HEK293 (cell line): ENCODE measurements at regions not wholly inside any gene's neighbourhood (a gene's known extent, or its start where the extent isn't known, plus 50 kb on each side); places are given as distances from the start of the nearest gene placed in this dataset.

ENCODE experiments used
- BCL11A ChIP-seq: fragments of 450-650 bp; formaldehyde crosslinking; IDR thresholded peaks from 2 replicates; pipeline ENCODE4 v1.5.1; 2016; ENCODE audit warnings: low read depth, missing biosample characterization, missing genetic modification characterization
- GFI1B ChIP-seq: fragments of 450-650 bp; formaldehyde crosslinking; IDR thresholded peaks from 2 replicates; pipeline ENCODE4 v1.5.1; 2016; ENCODE audit warnings: missing biosample characterization, missing genetic modification characterization
- GLI2 ChIP-seq: fragments of 450-650 bp; formaldehyde crosslinking; IDR thresholded peaks from 2 replicates; pipeline ENCODE4; 2017; ENCODE audit warnings: missing biosample characterization, missing genetic modification characterization, low read depth, borderline replicate concordance
- GLIS1 ChIP-seq: fragments of 450-650 bp; formaldehyde crosslinking; IDR thresholded peaks from 2 replicates; pipeline ENCODE4 v1.5.1; 2016; ENCODE audit warnings: missing biosample characterization, missing genetic modification characterization
- KLF10 ChIP-seq: fragments of 450-650 bp; IDR thresholded peaks from 2 replicates; pipeline ENCODE4 v1.5.1; 2018; ENCODE audit warnings: missing biosample characterization, mild to moderate bottlenecking, missing genetic modification characterization
- PRDM1 ChIP-seq: fragments of 450-650 bp; formaldehyde crosslinking; IDR thresholded peaks from 2 replicates; pipeline ENCODE4; 2016; ENCODE audit warnings: missing biosample characterization, missing genetic modification characterization
- SCRT1 ChIP-seq: fragments of 450-650 bp; formaldehyde crosslinking; IDR thresholded peaks from 2 replicates; pipeline ENCODE4 v1.5.1; 2016; ENCODE audit warnings: missing biosample characterization, missing genetic modification characterization, borderline replicate concordance
- SP3 ChIP-seq: fragments of 450-650 bp; formaldehyde crosslinking; IDR thresholded peaks from 2 replicates; pipeline ENCODE4 v1.5.1; 2016; ENCODE audit warnings: missing biosample characterization, missing genetic modification characterization
- ZBTB1 ChIP-seq: fragments of 450-650 bp; formaldehyde crosslinking; IDR thresholded peaks from 2 replicates; pipeline ENCODE4 v1.5.1; 2016; ENCODE audit warnings: missing biosample characterization, missing genetic modification characterization
- ZBTB21 ChIP-seq: fragments of 450-650 bp; formaldehyde crosslinking; IDR thresholded peaks from 2 replicates; pipeline ENCODE4 v1.5.1; 2017; ENCODE audit warnings: missing biosample characterization, missing genetic modification characterization
- ZBTB8A ChIP-seq: fragments of 450-650 bp; formaldehyde crosslinking; IDR thresholded peaks from 2 replicates; pipeline ENCODE4 v1.5.1; 2016; ENCODE audit warnings: missing biosample characterization, missing genetic modification characterization
- ZEB2 ChIP-seq: fragments of 450-650 bp; formaldehyde crosslinking; IDR thresholded peaks from 2 replicates; pipeline ENCODE4 v1.5.1; 2016; ENCODE audit warnings: missing biosample characterization, missing genetic modification characterization
- ZFP3 ChIP-seq: fragments of 450-650 bp; formaldehyde crosslinking; IDR thresholded peaks from 2 replicates; pipeline ENCODE4 v1.5.1; 2016; ENCODE audit warnings: low read depth, missing biosample characterization, missing genetic modification characterization
- ZFP69B ChIP-seq: fragments of 450-650 bp; formaldehyde crosslinking; IDR thresholded peaks from 2 replicates; pipeline ENCODE4 v1.5.1; 2016; ENCODE audit warnings: missing biosample characterization, missing genetic modification characterization
- ZNF132 ChIP-seq: fragments of 450-650 bp; formaldehyde crosslinking; IDR thresholded peaks from 2 replicates; pipeline ENCODE4 v1.5.1; 2017; ENCODE audit warnings: missing biosample characterization, missing genetic modification characterization, borderline replicate concordance
- ZNF175 ChIP-seq: fragments of 450-650 bp; formaldehyde crosslinking; IDR thresholded peaks from 2 replicates; pipeline ENCODE4 v1.5.1; 2016; ENCODE audit warnings: missing biosample characterization, missing genetic modification characterization
- ZNF324 ChIP-seq: fragments of 450-650 bp; formaldehyde crosslinking; IDR thresholded peaks from 2 replicates; pipeline ENCODE4 v1.5.1; 2016; ENCODE audit warnings: missing biosample characterization, missing genetic modification characterization
- ZNF350 ChIP-seq: fragments of 450-650 bp; formaldehyde crosslinking; IDR thresholded peaks from 2 replicates; pipeline ENCODE4 v1.5.0; 2017; ENCODE audit warnings: missing biosample characterization, mild to moderate bottlenecking, missing genetic modification characterization
- ZNF501 ChIP-seq: fragments of 450-650 bp; formaldehyde crosslinking; IDR thresholded peaks from 2 replicates; pipeline ENCODE4 v1.5.1; 2016; ENCODE audit warnings: missing biosample characterization, missing genetic modification characterization
- ZNF561 ChIP-seq: fragments of 450-650 bp; IDR thresholded peaks from 2 replicates; pipeline ENCODE4 v1.5.1; 2018; ENCODE audit warnings: missing biosample characterization, missing genetic modification characterization, borderline replicate concordance
- ZNF596 ChIP-seq: fragments of 450-650 bp; IDR thresholded peaks from 2 replicates; pipeline ENCODE4 v1.5.0; 2018; ENCODE audit warnings: missing biosample characterization, mild to moderate bottlenecking, missing genetic modification characterization, moderate library complexity
- ZNF629 ChIP-seq: fragments of 450-650 bp; formaldehyde crosslinking; IDR thresholded peaks from 2 replicates; pipeline ENCODE4 v1.5.1; 2017; ENCODE audit warnings: missing biosample characterization, missing genetic modification characterization
- ZNF692 ChIP-seq: fragments of 450-650 bp; formaldehyde crosslinking; IDR thresholded peaks from 2 replicates; pipeline ENCODE4 v1.5.1; 2016; ENCODE audit warnings: missing biosample characterization, missing genetic modification characterization
- ZNF747 ChIP-seq: fragments of 450-650 bp; formaldehyde crosslinking; IDR thresholded peaks from 2 replicates; pipeline ENCODE4 v1.5.1; 2016; ENCODE audit warnings: missing biosample characterization, missing genetic modification characterization
- ZNF843 ChIP-seq: fragments of 450-650 bp; formaldehyde crosslinking; IDR thresholded peaks from 2 replicates; pipeline ENCODE4 v1.5.1; 2016; ENCODE audit warnings: missing biosample characterization, missing genetic modification characterization
- TF ChIP-seq, protein P1 (sequence below): fragments of 450-650 bp; formaldehyde crosslinking; IDR thresholded peaks from 2 replicates; pipeline ENCODE4 v1.5.1; 2016; ENCODE audit warnings: missing biosample characterization, missing genetic modification characterization
- TF ChIP-seq, protein P2 (sequence below): sonication (generic); formaldehyde crosslinking; IDR thresholded peaks from 2 replicates; pipeline ENCODE4 v1.8.1; 2022; ENCODE audit warnings: mild to moderate bottlenecking, moderate library complexity, missing genetic modification reagents
- TF ChIP-seq, protein P3 (sequence below): IDR thresholded peaks from 2 replicates; pipeline ENCODE4 v1.6.1; 2011; ENCODE audit warnings: mild to moderate bottlenecking, low read depth, low read length, borderline replicate concordance
- TF ChIP-seq, protein P4 (sequence below): fragments of 450-650 bp; formaldehyde crosslinking; IDR thresholded peaks from 2 replicates; pipeline ENCODE4 v1.5.1; 2017; ENCODE audit warnings: missing biosample characterization, missing genetic modification characterization
- TF ChIP-seq, protein P5 (sequence below): fragments of 450-650 bp; formaldehyde crosslinking; IDR thresholded peaks from 2 replicates; pipeline ENCODE4 v1.5.1; 2017; ENCODE audit warnings: missing biosample characterization, missing genetic modification characterization

DNA sequence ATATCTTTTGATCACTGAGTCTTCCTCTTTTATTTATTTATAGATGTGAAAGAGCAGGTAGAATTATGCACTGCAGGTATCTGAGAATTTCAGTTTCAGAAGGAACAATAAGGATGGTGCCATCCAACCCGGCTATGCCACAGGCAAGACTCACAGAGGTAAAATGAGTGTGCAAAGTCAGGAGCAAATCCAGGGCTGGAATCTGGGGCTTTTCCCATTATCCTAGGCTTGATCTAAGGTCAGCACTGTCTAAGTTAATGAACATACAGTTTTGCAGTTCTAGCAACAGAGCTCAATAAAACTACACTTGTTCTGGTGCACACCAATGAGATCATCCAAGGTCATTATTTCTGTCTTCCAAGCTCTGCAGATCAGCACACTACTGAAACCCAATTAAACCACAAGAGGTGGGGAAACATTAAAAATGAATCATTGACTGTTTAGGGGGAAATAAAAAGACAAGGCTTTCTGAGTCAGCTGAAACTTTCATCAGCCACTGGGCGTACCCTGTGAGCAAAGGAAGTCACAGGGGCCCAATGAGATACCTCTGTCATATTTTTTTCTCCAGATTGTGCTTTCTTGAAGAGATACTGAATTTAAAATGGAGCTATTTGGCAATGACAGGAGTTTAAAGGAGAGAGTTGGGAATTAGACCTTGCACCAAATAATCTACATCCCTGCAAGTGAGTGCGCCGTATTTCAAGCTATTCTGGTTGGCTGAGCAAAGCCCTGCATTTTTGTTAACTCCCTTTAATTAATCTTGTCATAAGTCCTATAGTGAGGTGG is 662.2 kb upstream of the ZNF608 start (continued):
- TF ChIP-seq ZNF324 (0 out of 2 replicates have a peak, but pooled peaks have one; percentile 21), ZNF629 (tag by site-specific recombination) (peak; percentile 86), ZFP3 (tag by site-specific recombination) (no peak), ZBTB8A (tag by site-specific recombination) (peak; percentile 55; the same call in 1 of the 2 replicates), ZNF132 (no peak), BCL11A (tag by site-specific recombination) (peak; percentile 64; the same call in 1 of the 2 replicates), GFI1B (peak; percentile 93), GLI2 (tag by site-specific recombination) (peak; percentile 51; the same call in 1 of the 2 replicates), PRDM1 (tag by site-specific recombination) (no peak), SCRT1 (tag by site-specific recombination) (peak; percentile 73), ZFP69B (tag by site-specific recombination) (peak; percentile 75), ZNF561 (peak; percentile 85), ZNF350 (tag by site-specific recombination) (peak; percentile 52; the same call in 1 of the 2 replicates), SP3 (peak; percentile 53), ZBTB21 (tag by site-specific recombination) (peak; percentile 49; the same call in 1 of the 2 replicates), KLF10 (tag by site-specific recombination) (peak; percentile 92; the same call in 1 of the 2 replicates), ZNF501 (tag by site-specific recombination) (peak; percentile 34; the same call in 1 of the 2 replicates), ZEB2 (tag by site-specific recombination) (peak; percentile 91), GLIS1 (tag by site-specific recombination) (no peak), ZNF843 (tag by site-specific recombination) (peak; percentile 77), ZNF747 (no peak), ZNF596 (tag by site-specific recombination) (peak; percentile 36; the same call in 1 of the 2 replicates), ZNF175 (tag by site-specific recombination) (no peak), ZNF692 (tag by site-specific recombination) (peak; percentile 79), ZBTB1 (no peak)
- TF ChIP-seq, protein P1, sequence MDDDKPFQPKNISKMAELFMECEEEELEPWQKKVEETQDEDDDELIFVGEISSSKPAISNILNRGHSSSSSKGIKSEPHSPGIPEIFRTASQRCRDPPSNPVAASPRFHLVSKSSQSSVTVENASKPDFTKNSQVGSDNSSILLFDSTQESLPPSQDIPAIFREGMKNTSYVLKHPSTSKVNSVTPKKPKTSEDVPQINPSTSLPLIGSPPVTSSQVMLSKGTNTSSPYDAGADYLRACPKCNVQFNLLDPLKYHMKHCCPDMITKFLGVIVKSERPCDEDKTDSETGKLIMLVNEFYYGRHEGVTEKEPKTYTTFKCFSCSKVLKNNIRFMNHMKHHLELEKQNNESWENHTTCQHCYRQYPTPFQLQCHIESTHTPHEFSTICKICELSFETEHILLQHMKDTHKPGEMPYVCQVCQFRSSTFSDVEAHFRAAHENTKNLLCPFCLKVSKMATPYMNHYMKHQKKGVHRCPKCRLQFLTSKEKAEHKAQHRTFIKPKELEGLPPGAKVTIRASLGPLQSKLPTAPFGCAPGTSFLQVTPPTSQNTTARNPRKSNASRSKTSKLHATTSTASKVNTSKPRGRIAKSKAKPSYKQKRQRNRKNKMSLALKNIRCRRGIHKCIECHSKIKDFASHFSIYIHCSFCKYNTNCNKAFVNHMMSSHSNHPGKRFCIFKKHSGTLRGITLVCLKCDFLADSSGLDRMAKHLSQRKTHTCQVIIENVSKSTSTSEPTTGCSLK (tag by site-specific recombination): no peak
- TF ChIP-seq, protein P2, sequence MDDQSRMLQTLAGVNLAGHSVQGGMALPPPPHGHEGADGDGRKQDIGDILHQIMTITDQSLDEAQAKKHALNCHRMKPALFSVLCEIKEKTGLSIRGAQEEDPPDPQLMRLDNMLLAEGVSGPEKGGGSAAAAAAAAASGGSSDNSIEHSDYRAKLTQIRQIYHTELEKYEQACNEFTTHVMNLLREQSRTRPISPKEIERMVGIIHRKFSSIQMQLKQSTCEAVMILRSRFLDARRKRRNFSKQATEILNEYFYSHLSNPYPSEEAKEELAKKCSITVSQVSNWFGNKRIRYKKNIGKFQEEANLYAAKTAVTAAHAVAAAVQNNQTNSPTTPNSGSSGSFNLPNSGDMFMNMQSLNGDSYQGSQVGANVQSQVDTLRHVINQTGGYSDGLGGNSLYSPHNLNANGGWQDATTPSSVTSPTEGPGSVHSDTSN: no peak
- TF ChIP-seq, protein P3, sequence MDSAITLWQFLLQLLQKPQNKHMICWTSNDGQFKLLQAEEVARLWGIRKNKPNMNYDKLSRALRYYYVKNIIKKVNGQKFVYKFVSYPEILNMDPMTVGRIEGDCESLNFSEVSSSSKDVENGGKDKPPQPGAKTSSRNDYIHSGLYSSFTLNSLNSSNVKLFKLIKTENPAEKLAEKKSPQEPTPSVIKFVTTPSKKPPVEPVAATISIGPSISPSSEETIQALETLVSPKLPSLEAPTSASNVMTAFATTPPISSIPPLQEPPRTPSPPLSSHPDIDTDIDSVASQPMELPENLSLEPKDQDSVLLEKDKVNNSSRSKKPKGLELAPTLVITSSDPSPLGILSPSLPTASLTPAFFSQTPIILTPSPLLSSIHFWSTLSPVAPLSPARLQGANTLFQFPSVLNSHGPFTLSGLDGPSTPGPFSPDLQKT: no peak
- TF ChIP-seq, protein P4, sequence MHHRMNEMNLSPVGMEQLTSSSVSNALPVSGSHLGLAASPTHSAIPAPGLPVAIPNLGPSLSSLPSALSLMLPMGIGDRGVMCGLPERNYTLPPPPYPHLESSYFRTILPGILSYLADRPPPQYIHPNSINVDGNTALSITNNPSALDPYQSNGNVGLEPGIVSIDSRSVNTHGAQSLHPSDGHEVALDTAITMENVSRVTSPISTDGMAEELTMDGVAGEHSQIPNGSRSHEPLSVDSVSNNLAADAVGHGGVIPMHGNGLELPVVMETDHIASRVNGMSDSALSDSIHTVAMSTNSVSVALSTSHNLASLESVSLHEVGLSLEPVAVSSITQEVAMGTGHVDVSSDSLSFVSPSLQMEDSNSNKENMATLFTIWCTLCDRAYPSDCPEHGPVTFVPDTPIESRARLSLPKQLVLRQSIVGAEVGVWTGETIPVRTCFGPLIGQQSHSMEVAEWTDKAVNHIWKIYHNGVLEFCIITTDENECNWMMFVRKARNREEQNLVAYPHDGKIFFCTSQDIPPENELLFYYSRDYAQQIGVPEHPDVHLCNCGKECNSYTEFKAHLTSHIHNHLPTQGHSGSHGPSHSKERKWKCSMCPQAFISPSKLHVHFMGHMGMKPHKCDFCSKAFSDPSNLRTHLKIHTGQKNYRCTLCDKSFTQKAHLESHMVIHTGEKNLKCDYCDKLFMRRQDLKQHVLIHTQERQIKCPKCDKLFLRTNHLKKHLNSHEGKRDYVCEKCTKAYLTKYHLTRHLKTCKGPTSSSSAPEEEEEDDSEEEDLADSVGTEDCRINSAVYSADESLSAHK: peak; percentile 85
- TF ChIP-seq, protein P5, sequence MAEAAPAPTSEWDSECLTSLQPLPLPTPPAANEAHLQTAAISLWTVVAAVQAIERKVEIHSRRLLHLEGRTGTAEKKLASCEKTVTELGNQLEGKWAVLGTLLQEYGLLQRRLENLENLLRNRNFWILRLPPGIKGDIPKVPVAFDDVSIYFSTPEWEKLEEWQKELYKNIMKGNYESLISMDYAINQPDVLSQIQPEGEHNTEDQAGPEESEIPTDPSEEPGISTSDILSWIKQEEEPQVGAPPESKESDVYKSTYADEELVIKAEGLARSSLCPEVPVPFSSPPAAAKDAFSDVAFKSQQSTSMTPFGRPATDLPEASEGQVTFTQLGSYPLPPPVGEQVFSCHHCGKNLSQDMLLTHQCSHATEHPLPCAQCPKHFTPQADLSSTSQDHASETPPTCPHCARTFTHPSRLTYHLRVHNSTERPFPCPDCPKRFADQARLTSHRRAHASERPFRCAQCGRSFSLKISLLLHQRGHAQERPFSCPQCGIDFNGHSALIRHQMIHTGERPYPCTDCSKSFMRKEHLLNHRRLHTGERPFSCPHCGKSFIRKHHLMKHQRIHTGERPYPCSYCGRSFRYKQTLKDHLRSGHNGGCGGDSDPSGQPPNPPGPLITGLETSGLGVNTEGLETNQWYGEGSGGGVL: peak; percentile 86
